PC-9 (cell line): ENCODE measurements at regions not wholly inside any gene's neighbourhood (a gene's known extent, or its start where the extent isn't known, plus 50 kb on each side); places are given as distances from the start of the nearest gene placed in this dataset.

ENCODE experiments used
- EZH2 ChIP-seq: fragments of 200-600 bp; sonication (generic); IDR thresholded peaks from 2 replicates; pipeline ENCODE4 v1.8.0; 2017; ENCODE audit warnings: antibody characterized with exemption, low read depth
- TF ChIP-seq, protein P1 (sequence below): fragments of 200-600 bp; sonication (generic); conservative IDR thresholded peaks from 2 replicates; pipeline ENCODE4 v1.6.1; 2017; ENCODE audit warnings: mixed run types, antibody characterized with exemption, mild to moderate bottlenecking, moderate library complexity

DNA sequence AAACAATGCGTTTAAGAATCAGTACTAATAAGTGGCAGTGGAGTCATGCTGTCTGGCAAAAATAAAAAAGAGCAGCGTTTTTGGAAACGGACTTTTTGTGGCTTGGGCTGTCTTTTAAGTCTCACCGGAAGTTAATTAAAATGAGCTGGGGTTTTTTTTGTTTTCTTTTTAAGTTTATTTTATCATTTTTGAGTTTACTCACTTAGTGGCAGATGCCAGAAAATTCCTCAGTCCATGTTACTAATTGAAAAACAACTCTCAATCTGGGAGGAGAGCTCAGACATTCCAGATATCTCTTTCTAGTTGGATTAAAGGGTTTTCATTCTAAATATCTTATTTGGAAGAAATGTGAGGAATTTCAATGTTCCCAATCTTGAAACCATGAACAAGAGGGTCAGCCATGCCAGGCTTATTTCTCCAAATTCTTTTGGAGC, 133.8 kb upstream of the AGR3 start:
- TF ChIP-seq, protein P1, sequence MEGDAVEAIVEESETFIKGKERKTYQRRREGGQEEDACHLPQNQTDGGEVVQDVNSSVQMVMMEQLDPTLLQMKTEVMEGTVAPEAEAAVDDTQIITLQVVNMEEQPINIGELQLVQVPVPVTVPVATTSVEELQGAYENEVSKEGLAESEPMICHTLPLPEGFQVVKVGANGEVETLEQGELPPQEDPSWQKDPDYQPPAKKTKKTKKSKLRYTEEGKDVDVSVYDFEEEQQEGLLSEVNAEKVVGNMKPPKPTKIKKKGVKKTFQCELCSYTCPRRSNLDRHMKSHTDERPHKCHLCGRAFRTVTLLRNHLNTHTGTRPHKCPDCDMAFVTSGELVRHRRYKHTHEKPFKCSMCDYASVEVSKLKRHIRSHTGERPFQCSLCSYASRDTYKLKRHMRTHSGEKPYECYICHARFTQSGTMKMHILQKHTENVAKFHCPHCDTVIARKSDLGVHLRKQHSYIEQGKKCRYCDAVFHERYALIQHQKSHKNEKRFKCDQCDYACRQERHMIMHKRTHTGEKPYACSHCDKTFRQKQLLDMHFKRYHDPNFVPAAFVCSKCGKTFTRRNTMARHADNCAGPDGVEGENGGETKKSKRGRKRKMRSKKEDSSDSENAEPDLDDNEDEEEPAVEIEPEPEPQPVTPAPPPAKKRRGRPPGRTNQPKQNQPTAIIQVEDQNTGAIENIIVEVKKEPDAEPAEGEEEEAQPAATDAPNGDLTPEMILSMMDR, result no peak
- TF ChIP-seq EZH2, result no peak
